ENCODE measurements at regions not wholly inside any gene's neighbourhood (a gene's known extent, or its start where the extent isn't known, plus 50 kb on each side); places are given as distances from the start of the nearest gene placed in this dataset.
"Not testable (repeated sequence)": the region's sequence is repeated elsewhere in the genome, so short reads cannot be mapped to it uniquely, and the experiment has no call there.

GRCh38 chr14:82755476-82755875 lies 1221.8 kb upstream of the SEL1L start:
- in situ Hi-C loops (cut with HindIII; ENCODE audit: low pct_ligation_motif_present, low pct_unique_long_range_greater_than_20kb, low sequenced_read_pairs): no loop called here
- no peak for DNase-seq

- in situ Hi-C loops (cut with HindIII; ENCODE audit: low pct_ligation_motif_present, low pct_unique_long_range_greater_than_20kb, low sequenced_read_pairs): no loop called here
- DNase-seq: no peak
These were observed 1222.3 kb upstream of the SEL1L start for GRCh38 chr14:82755923-82756322.

- in situ Hi-C loops (cut with HindIII; ENCODE audit: low pct_ligation_motif_present, low pct_unique_long_range_greater_than_20kb, low sequenced_read_pairs): no loop called here
- no peak for DNase-seq
These were observed 1224.1 kb upstream of the SEL1L start for GRCh38 chr14:82757776-82758175.

- DNase-seq: no peak
- in situ Hi-C loops (cut with HindIII; ENCODE audit: low pct_ligation_motif_present, low pct_unique_long_range_greater_than_20kb, low sequenced_read_pairs): no loop called here
These were observed 1226.0 kb upstream of the SEL1L start for GRCh38 chr14:82759656-82760055.

DNA sequence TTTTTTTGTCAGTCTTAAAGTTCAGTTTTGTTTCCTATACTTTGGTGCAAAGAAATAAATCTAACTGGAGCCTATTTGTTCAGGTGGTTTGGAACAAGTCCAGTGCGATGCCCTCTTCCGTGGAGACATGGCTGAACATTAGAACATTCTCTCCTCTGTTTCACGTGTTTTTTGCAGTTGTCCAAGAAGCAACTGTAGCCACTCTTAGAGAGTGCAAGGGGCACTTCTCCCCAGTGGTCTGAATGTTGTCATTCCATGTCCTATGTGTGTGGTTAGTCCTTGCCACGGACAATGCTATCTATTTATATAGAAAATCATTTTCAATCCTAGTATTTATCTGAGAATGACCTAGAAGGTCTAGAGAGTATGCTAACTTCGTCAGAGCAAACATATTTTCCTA lies 1232.5 kb upstream of the SEL1L start:
- in situ Hi-C loops (cut with HindIII; ENCODE audit: low pct_ligation_motif_present, low pct_unique_long_range_greater_than_20kb, low sequenced_read_pairs): no loop called here
- DNase-seq: no peak

DNA sequence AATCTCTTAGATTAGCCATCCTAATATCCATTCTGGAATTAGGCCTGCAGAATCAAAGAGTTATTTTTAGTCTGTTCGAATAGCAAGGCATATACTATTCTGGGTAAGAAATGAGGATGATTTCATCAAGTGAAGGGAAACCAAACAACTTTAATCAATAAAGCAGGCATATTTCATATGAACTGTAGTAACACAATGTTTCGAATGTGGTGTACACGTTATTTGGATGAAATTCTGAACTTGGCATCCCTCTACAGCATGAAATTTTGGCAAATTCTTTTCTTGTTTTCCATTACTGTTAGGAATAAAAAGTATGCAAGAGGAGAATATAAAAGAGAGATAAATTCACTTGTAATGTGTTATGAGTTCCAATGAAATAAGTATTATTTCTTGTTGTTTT lies 1233.3 kb upstream of the SEL1L start:
- in situ Hi-C loops (cut with HindIII; ENCODE audit: low pct_ligation_motif_present, low pct_unique_long_range_greater_than_20kb, low sequenced_read_pairs): no loop called here
- no peak for DNase-seq

DNA sequence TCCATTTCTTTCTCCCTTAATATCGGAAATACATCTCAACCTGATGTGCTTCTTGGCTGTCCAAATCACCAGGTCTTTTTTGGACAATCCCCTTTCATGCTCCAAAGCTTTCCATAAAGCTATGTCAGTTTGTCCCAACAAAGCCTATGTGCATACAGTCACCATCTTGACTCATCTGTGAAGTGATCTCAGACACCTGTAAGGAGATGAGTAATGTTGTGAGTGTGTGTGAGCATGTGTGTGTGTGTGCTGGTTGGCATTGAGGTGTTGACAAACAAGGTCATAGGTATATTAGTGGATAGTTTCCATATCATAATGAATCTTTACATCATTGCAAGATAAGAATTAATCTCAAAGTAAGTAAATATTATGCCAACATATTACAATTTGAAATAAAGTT lies 1243.3 kb upstream of the SEL1L start:
- in situ Hi-C loops (cut with HindIII; ENCODE audit: low pct_ligation_motif_present, low pct_unique_long_range_greater_than_20kb, low sequenced_read_pairs): no loop called here
- DNase-seq: no peak

- in situ Hi-C loops (cut with HindIII; ENCODE audit: low pct_ligation_motif_present, low pct_unique_long_range_greater_than_20kb, low sequenced_read_pairs): no loop called here
- DNase-seq: no peak
These were observed 1244.4 kb upstream of the SEL1L start for GRCh38 chr14:82778008-82778590.

GRCh38 chr14:82778601-82779000 lies 1244.9 kb upstream of the SEL1L start:
- no peak for DNase-seq
- in situ Hi-C loops (cut with HindIII; ENCODE audit: low pct_ligation_motif_present, low pct_unique_long_range_greater_than_20kb, low sequenced_read_pairs): no loop called here

DNA sequence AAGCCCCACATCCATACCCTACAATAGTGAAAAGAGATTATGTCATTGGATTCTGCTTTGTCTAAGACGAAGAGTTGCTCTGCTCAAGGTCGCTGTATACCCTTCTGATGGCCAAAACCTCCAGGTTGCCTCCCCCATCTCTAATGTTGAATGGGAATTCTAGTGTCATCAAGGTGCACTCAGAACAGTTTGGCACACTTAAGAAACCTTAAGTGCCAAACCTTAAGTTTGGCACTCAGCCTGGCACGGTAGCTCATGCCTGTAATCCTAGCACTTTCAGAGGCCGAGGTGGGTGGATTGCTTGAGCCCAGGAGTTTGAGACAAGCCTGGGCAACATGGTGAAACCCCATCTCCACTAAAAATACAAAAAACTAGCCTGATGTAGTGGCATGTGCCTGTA lies 1245.6 kb upstream of the SEL1L start:
- DNase-seq: no peak
- in situ Hi-C loops (cut with HindIII; ENCODE audit: low pct_ligation_motif_present, low pct_unique_long_range_greater_than_20kb, low sequenced_read_pairs): no loop called here

DNA sequence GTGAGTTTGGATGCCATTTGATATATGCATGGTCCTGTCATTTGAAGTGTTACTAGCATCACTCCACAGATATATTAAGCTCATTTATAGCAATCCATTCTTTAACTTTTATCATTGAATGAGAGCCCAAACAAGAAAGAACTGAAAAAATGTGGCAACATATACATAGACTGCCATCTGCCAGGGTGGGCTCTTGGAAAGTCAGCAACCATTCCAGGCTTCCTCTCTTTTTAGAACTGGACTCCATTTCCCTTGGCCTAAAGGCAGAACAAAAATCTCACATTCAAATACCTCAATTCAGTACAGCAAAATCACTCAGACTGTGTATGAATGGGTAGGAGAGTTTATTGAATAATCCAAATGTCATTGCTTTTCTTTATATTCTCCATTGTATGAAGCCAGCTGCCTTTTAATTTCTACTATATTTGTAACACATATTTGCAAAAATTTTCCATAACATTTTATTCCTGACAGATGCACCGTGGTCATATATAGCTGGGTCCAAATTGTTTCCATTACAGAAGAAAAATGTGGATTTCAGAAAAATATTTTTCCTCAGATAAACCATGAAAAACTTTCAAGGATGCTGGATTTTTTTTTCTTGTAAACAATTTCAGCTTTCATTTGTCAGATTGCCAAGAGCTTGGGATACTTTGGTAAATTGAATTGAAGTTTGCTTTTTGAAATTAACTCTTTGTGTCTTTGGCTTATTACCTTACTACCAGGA lies 1252.3 kb upstream of the SEL1L start:
- in situ Hi-C loops (cut with HindIII; ENCODE audit: low pct_ligation_motif_present, low pct_unique_long_range_greater_than_20kb, low sequenced_read_pairs): no loop called here

DNA sequence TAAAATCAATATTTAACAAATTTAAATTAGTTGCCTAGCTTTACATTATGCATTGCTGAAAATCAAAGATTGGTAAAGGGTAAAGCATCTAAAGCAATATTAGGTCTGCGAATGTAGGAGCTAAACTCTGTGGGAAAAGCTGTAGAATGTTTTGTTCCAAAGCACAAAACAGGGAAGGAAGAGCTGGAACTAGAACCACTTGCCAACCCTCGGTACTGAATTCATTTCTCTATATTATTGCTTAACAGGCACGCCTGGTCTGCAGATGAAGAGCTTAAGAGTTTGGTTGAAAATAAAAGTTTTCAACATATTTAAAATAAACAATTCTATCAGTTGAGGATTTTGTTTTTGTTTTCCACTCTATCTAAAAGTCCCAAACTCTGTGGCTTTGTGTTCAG lies 1252.8 kb upstream of the SEL1L start:
- in situ Hi-C loops (cut with HindIII; ENCODE audit: low pct_ligation_motif_present, low pct_unique_long_range_greater_than_20kb, low sequenced_read_pairs): no loop called here
- DNase-seq: no peak

More for the DNA sequence above, 1252.3 kb upstream of the SEL1L start:
- DNase-seq: no peak

GRCh38 chr14:82796086-82796485 lies 1262.4 kb upstream of the SEL1L start:
- DNase-seq: no peak
- in situ Hi-C loops (cut with HindIII; ENCODE audit: low pct_ligation_motif_present, low pct_unique_long_range_greater_than_20kb, low sequenced_read_pairs): no loop called here

- DNase-seq: no peak
- in situ Hi-C loops (cut with HindIII; ENCODE audit: low pct_ligation_motif_present, low pct_unique_long_range_greater_than_20kb, low sequenced_read_pairs): no loop called here
These were observed 1264.6 kb upstream of the SEL1L start for GRCh38 chr14:82798276-82798675.

DNA sequence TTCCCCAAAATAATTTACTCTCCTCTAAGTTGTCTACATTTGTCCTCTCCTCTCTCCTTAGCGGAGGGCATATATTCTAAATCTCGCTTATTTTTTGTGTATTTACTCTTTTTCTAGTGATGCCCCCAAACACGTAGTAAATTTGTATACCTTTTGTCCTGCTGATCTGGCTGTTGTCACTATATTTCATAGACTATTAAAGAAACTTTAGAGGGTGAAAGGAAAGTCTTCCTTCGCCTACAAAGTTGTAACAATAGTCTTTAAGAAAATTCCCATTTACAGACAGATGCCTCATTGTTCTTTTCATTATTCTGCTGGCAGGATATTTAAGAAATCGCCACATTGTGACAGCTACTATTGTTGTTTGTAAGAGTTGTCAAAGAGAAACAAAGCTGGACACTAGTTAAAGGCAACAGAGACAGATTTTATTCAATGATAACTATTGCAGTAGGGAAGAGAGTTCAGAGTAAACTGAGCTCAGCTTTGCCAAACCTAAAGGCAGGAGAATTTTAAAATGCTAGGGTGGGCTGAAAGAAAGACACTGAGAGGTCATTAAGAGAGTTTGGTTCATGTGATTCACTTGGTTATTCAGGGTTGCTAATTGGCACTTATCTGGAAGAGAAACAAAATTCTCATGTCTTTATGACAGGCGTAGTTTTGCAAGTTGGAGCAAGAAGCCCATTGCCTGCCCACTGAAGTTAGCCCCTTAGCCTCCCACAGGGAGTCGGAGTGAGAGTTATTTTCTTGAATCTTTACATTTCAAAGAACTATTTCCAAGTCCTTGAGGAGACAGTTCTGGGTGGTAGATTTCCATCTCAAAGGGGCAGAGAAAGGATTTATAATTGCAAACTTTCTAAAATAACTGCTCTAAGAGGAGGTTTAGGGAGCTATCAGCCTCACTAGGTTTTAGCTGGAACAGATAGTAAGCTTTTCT lies 1272.5 kb upstream of the SEL1L start:
- in situ Hi-C loops (cut with HindIII; ENCODE audit: low pct_ligation_motif_present, low pct_unique_long_range_greater_than_20kb, low sequenced_read_pairs): no loop called here
- DNase-seq: no peak

DNA sequence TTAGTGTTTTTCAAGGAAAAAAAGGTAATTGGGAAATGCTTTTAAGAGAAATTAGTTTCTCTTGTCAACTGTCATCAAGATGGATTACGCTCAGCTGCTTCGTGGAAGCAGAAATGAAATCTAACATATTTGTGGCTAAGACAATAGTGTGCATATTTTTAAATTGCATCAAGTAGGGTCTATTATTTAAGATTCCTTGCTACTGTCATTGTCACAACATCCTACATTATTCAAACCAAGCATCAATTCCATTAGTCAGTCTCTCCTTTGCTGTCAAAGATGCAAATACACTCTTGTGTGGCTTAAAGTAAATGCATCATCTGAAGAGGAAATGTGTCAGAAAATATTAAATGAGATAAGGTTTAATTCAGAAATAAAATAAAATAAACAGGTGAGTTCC lies 1277.6 kb upstream of the SEL1L start:
- in situ Hi-C loops (cut with HindIII; ENCODE audit: low pct_ligation_motif_present, low pct_unique_long_range_greater_than_20kb, low sequenced_read_pairs): no loop called here
- DNase-seq: no peak

- DNase-seq; in situ Hi-C loops (cut with HindIII; ENCODE audit: low pct_ligation_motif_present, low pct_unique_long_range_greater_than_20kb, low sequenced_read_pairs): not testable (repeated sequence)
These were observed 1280.7 kb upstream of the SEL1L start for GRCh38 chr14:82814339-82814738.

DNA sequence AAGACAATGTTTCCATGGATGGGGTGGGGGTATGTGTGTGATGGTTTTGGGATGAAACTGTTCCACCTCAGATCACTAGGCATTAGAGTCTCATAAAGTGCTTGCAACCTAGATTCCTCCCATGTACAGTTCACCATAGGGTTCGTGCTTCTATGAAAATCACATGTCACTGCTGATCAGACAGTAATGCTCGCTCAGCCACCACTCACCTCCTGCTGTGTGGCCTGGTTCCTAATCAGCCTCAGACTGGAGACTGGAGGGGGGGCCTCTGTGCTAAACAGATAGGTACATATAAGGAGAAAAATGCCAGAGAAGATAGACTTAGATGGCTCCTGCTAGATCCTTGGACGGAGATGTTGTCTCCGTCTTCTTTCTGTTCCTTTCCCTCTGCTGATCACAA lies 1296.9 kb upstream of the SEL1L start:
- in situ Hi-C loops (cut with HindIII; ENCODE audit: low pct_ligation_motif_present, low pct_unique_long_range_greater_than_20kb, low sequenced_read_pairs): no loop called here
- DNase-seq: no peak

DNA sequence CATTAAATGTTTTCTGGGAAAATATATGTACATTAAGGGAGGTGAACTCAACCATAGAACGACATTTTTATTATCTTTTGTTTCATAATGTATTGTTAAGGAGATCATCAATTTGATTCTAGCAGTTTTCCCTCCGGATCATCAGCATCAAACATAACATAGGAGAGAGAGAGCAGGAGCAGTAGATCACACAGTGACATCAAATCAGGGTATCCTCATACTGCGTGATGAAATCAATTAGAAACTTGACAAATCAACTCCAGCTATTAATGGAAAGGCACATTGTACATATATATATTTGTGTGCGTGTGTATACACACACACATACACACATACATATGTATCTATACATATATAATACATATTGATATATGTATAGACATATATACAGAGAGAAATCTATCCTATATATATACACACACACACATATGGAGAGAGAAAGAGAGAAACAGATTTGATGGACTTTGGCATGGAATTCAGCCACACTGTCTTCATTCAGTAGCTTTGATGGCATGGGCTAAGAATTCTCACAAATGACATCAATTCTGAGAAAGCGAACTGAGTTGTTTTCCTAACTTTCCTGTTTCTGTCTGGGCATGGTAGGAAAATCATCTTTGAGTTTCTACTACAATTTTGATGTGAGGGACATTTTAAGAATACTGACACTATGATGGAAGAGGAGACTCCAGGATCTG lies 1302.8 kb upstream of the SEL1L start:
- in situ Hi-C loops (cut with HindIII; ENCODE audit: low pct_ligation_motif_present, low pct_unique_long_range_greater_than_20kb, low sequenced_read_pairs): no loop called here
- DNase-seq: no peak
